Panc1 (cell line): ENCODE measurements at regions not wholly inside any gene's neighbourhood (a gene's known extent, or its start where the extent isn't known, plus 50 kb on each side); places are given as distances from the start of the nearest gene placed in this dataset.

ENCODE experiments used
- POLR2AphosphoS5 ChIP-seq: IDR thresholded peaks from 2 replicates; pipeline ENCODE4 v1.6.1; 2012; ENCODE audit warnings: mild to moderate bottlenecking, low read depth, low read length, moderate library complexity
- SIN3A ChIP-seq: IDR thresholded peaks from 2 replicates; pipeline ENCODE4 v1.6.1; 2012; ENCODE audit warnings: low read depth, mild to moderate bottlenecking, low read length, moderate library complexity, borderline replicate concordance; ENCODE audit not compliant: insufficient read depth
- TF ChIP-seq, protein P1 (sequence below): fragments of 450-650 bp; IDR thresholded peaks from 2 replicates; pipeline ENCODE4 v1.5.1; 2017; ENCODE audit warnings: mild to moderate bottlenecking

DNA sequence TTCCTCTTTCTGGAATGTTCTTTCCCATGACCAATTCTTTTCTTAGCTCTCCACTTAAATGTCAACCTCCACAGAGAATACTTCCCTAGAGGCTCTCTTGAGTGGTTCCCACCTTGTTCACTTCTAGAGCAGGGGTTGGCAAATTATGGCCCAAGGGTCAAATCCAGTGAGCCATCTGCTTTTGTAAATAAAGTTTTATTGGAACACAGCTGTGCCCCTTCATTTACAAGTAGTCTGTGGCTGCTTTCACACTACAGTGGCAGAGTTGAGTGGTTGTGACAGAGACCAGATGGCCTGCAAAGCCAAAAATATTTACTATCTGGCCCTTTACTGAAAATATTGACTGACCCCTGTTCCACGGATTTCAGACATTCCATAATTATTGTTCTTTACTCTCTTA, 166.2 kb downstream of the WNT5A start:
- TF ChIP-seq, protein P1, sequence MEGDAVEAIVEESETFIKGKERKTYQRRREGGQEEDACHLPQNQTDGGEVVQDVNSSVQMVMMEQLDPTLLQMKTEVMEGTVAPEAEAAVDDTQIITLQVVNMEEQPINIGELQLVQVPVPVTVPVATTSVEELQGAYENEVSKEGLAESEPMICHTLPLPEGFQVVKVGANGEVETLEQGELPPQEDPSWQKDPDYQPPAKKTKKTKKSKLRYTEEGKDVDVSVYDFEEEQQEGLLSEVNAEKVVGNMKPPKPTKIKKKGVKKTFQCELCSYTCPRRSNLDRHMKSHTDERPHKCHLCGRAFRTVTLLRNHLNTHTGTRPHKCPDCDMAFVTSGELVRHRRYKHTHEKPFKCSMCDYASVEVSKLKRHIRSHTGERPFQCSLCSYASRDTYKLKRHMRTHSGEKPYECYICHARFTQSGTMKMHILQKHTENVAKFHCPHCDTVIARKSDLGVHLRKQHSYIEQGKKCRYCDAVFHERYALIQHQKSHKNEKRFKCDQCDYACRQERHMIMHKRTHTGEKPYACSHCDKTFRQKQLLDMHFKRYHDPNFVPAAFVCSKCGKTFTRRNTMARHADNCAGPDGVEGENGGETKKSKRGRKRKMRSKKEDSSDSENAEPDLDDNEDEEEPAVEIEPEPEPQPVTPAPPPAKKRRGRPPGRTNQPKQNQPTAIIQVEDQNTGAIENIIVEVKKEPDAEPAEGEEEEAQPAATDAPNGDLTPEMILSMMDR, result no peak
- TF ChIP-seq POLR2AphosphoS5 (no peak), SIN3A (no peak)
